Fibroblast of lung (primary cell): ENCODE measurements at regions not wholly inside any gene's neighbourhood (a gene's known extent, or its start where the extent isn't known, plus 50 kb on each side); places are given as distances from the start of the nearest gene placed in this dataset.

Experiments
- DNase-seq, 2 donors: peaks; one replicate each; pipeline versions ENCODE4 v3.0.0 to v3.0.0-alpha.2; 2010; ENCODE audit warnings: low read depth in 2 of 2
- H2AFZ ChIP-seq: 2 replicates; pipeline ENCODE4 v1.5.1; 2012; ENCODE audit warnings: low read length, control low read depth, inconsistent platforms
- H3K27ac ChIP-seq: 2 replicates; pipeline ENCODE4 v1.5.1; 2011; ENCODE audit warnings: low read length, control low read depth; ENCODE audit not compliant: insufficient read depth
- H3K27me3 ChIP-seq: 2 replicates; pipeline ENCODE4 v1.5.1; 2011; ENCODE audit warnings: mild to moderate bottlenecking, low read length; ENCODE audit not compliant: control insufficient read depth, insufficient read depth
- H3K36me3 ChIP-seq: 2 replicates; pipeline ENCODE4 v1.5.1; 2011; ENCODE audit warnings: low read length; ENCODE audit not compliant: control insufficient read depth, insufficient read depth
- H3K4me1 ChIP-seq: 2 replicates; pipeline ENCODE4 v1.5.1; 2011; ENCODE audit warnings: low read length; ENCODE audit not compliant: control insufficient read depth, insufficient read depth; ENCODE audit errors: extremely low read depth
- H3K4me2 ChIP-seq: 2 replicates; pipeline ENCODE4 v1.5.1; 2011; ENCODE audit warnings: low read length, control low read depth; ENCODE audit not compliant: insufficient read depth; ENCODE audit errors: extremely low read depth
- H3K4me3 ChIP-seq, 4 experiments: fragments of 200-600 bp in 1 of 4; sonication (generic) in 1 of 4; replicated peaks in 1 of 4; 2 replicates each; pipeline ENCODE4 v1.5.1; 2011 to 2016; ENCODE audit warnings: low read length in 4 of 4, low read depth in 3 of 4, mild to moderate bottlenecking in 3 of 4, control low read depth in 2 of 4, inconsistent platforms in 1 of 4, mixed read lengths in 1 of 4; ENCODE audit not compliant: insufficient read depth in 1 of 4; ENCODE audit errors: control extremely low read depth in 1 of 4
- H3K79me2 ChIP-seq: 2 replicates; pipeline ENCODE4 v1.5.1; 2012; ENCODE audit warnings: mild to moderate bottlenecking, low read length, inconsistent platforms; ENCODE audit not compliant: control insufficient read depth, insufficient read depth
- H3K9ac ChIP-seq: 2 replicates; pipeline ENCODE4 v1.5.1; 2011; ENCODE audit warnings: mild to moderate bottlenecking, low read length, control low read depth; ENCODE audit not compliant: insufficient read depth
- H3K9me3 ChIP-seq: 2 replicates; pipeline ENCODE4 v1.5.1; 2012; ENCODE audit warnings: low read depth, low read length; ENCODE audit not compliant: control insufficient read depth, insufficient read depth
- H4K20me1 ChIP-seq: 2 replicates; pipeline ENCODE4 v1.5.1; 2011; ENCODE audit warnings: low read length; ENCODE audit not compliant: control insufficient read depth, insufficient read depth; ENCODE audit errors: extremely low read depth
- CTCF ChIP-seq, 2 donors: IDR thresholded peaks in 1 of 2; conservative IDR thresholded peaks in 1 of 2; 1 replicate in 1 of 2; 2 replicates in 1 of 2; pipeline ENCODE4 v1.5.1; 2011 to 2012; ENCODE audit warnings: low read length in 2 of 2, control low read depth in 1 of 2, inconsistent platforms in 1 of 2, low read depth in 1 of 2, mild to moderate bottlenecking in 1 of 2
- EZH2 ChIP-seq: IDR thresholded peaks from 2 replicates; pipeline ENCODE4 v1.5.1; 2012; ENCODE audit warnings: low read length, control low read depth, mild to moderate bottlenecking; ENCODE audit errors: missing control alignments

GRCh38 chr2:195413944-195414343 is 243.1 kb upstream of the SLC39A10 start:
- no peaks in the 10 kb centered on the region for H3K4me1 ChIP-seq
- no peaks in the 10 kb centered on the region for H3K79me2 ChIP-seq
- no peaks in the 10 kb centered on the region for H4K20me1 ChIP-seq
- DNase-seq, result no peak
- H3K27me3 ChIP-seq, result no peaks in the 10 kb centered on the region
- H2AFZ ChIP-seq, result no peak overlapping the region
- no peaks in the 10 kb centered on the region for H3K36me3 ChIP-seq
- H3K27ac ChIP-seq, result no peak overlapping the region
- no peak overlapping the region for H3K4me3 ChIP-seq
- H3K9ac ChIP-seq, result no peak overlapping the region
- TF ChIP-seq EZH2 (no peak), CTCF (conservative IDR thresholded peaks at IDR 0.05 in 1 of 2, IDR thresholded peaks at IDR 0.05 in 1 of 2; ENCODE audit: low read depth in 1 of 2, low read length in 2 of 2) (no peak)
- no peaks in the 10 kb centered on the region for H3K9me3 ChIP-seq
- no peak overlapping the region for H3K4me2 ChIP-seq

GRCh38 chr2:195413422-195413821 is 243.6 kb upstream of the SLC39A10 start:
- DNase-seq, result peak; percentile 36 to 77
- Histone ChIP-seq H3K4me1 (no peaks in the 10 kb centered on the region), H3K4me2 (no peak overlapping the region), H3K4me3 (no peak overlapping the region), H3K79me2 (no peaks in the 10 kb centered on the region), H3K36me3 (no peaks in the 10 kb centered on the region), H3K27me3 (no peaks in the 10 kb centered on the region), H3K27ac (no peak overlapping the region), H4K20me1 (no peaks in the 10 kb centered on the region), H2AFZ (no peak overlapping the region), H3K9ac (no peak overlapping the region), H3K9me3 (no peaks in the 10 kb centered on the region)
- TF ChIP-seq EZH2 (no peak), CTCF (conservative IDR thresholded peaks at IDR 0.05 in 1 of 2, IDR thresholded peaks at IDR 0.05 in 1 of 2; ENCODE audit: low read depth in 1 of 2, low read length in 2 of 2) (no peak)

GRCh38 chr2:195411219-195411687 is 245.8 kb upstream of the SLC39A10 start:
- H3K9me3 ChIP-seq, result no peaks in the 10 kb centered on the region
- H3K27me3 ChIP-seq, result no peaks in the 10 kb centered on the region
- no peak for TF ChIP-seq CTCF (conservative IDR thresholded peaks at IDR 0.05 in 1 of 2, IDR thresholded peaks at IDR 0.05 in 1 of 2; ENCODE audit: low read depth in 1 of 2, low read length in 2 of 2)
- TF ChIP-seq EZH2, result no peak
- no peak overlapping the region for H3K4me2 ChIP-seq
- no peaks in the 10 kb centered on the region for H3K36me3 ChIP-seq
- H3K79me2 ChIP-seq, result no peaks in the 10 kb centered on the region
- H3K9ac ChIP-seq, result no peak overlapping the region
- no peaks in the 10 kb centered on the region for H4K20me1 ChIP-seq
- no peak overlapping the region for H3K4me3 ChIP-seq
- no peaks in the 10 kb centered on the region for H3K4me1 ChIP-seq
- no peak overlapping the region for H2AFZ ChIP-seq
- H3K27ac ChIP-seq, result no peak overlapping the region
- DNase-seq, result peak; percentile 59 to 96
